HepG2 (cell line): ENCODE measurements at regions not wholly inside any gene's neighbourhood (a gene's known extent, or its start where the extent isn't known, plus 50 kb on each side); places are given as distances from the start of the nearest gene placed in this dataset.
A peak's percentile ranks its signal among the peaks of the same experiment; 100 is the strongest.
"Not testable (repeated sequence)": the region's sequence is repeated elsewhere in the genome, so short reads cannot be mapped to it uniquely, and the experiment has no call there.

Experiments used
- ATAC-seq: fragments of 200-7000 bp; cut with Tn5 transposase; 3 replicates; pipeline ENCODE4 v1.9.1; 2020; ENCODE audit warnings: mild to moderate bottlenecking, moderate library complexity
- BruUV-seq: library from RNA; stranded (reverse); fragments of 400-500 nt; replicated peaks from 2 replicates; lab custom pipeline; 2021; lab: Mats Ljungman, UMichigan
- CTCF ChIA-PET: fragments of 300-600 bp; formaldehyde crosslinking; extraction: SDS; loops from one replicate; lab custom pipeline; 2021; ENCODE audit warnings: low total read pairs, inconsistent platforms, low intra/inter-chr PET ratio; lab: Yijun Ruan, JAX
- POLR2A ChIA-PET: fragments of 350-600 bp; sonication (Branson Sonifier 250); formaldehyde crosslinking; loops from one replicate; lab custom pipeline; 2020; ENCODE audit warnings: antibody characterized with exemption, inconsistent platforms; lab: Yijun Ruan, JAX
- DNase-seq: peaks from one replicate; pipeline ENCODE4 v3.0.0-alpha.2; 2015; ENCODE audit warnings: low spot score
- FAIRE-seq: peaks from 3 replicates; lab custom pipeline; 2011; peaks lifted over from hg19 to GRCh38; lab: Jason Lieb, UNC
- H2AFZ ChIP-seq: one replicate; pipeline ENCODE4 v1.6.1; 2011; ENCODE audit warnings: low read length, inconsistent platforms
- H3K27ac ChIP-seq: fragments of 300-600 bp; 3 replicates; pipeline ENCODE4 v1.8.0; 2011; ENCODE audit warnings: mixed run types, mild to moderate bottlenecking, mixed read lengths, low read length, inconsistent platforms; ENCODE audit not compliant: insufficient read depth; ENCODE audit errors: extremely low read length
- H3K27me3 ChIP-seq, 2 experiments: fragments of 200-600 bp in 1 of 2; 2 replicates in 1 of 2; 3 replicates in 1 of 2; pipeline versions ENCODE4 v1.6.0 to v1.8.0; 2011; ENCODE audit warnings: low read length in 2 of 2, mild to moderate bottlenecking in 2 of 2, moderate library complexity in 2 of 2, inconsistent platforms in 1 of 2; ENCODE audit not compliant: insufficient read depth in 2 of 2, control insufficient read depth in 1 of 2
- H3K36me3 ChIP-seq, 2 experiments: fragments of 200-600 bp in 1 of 2; replicated peaks in 1 of 2; 2 replicates in 1 of 2; 3 replicates in 1 of 2; pipeline versions ENCODE4 v1.5.1 to v1.8.0; 2011; ENCODE audit warnings: low read length in 2 of 2, inconsistent platforms in 1 of 2; ENCODE audit not compliant: insufficient read depth in 2 of 2, control insufficient read depth in 1 of 2
- H3K4me1 ChIP-seq: 2 replicates; pipeline ENCODE4 v1.5.1; 2012; ENCODE audit warnings: low read length, inconsistent platforms; ENCODE audit not compliant: insufficient read depth
- H3K4me2 ChIP-seq: 2 replicates; pipeline ENCODE4 v1.6.0; 2011; ENCODE audit warnings: low read depth, low read length, inconsistent platforms
- H3K4me3 ChIP-seq, 3 experiments: fragments of 200-600 bp in 1 of 3; sonication (generic), shearing (Covaris generic) in 1 of 3; replicated peaks in 1 of 3; 2 replicates each; pipeline ENCODE4 v1.5.1; 2011 to 2016; ENCODE audit warnings: low read length in 3 of 3, inconsistent platforms in 2 of 3, low read depth in 2 of 3, mild to moderate bottlenecking in 2 of 3, control low read depth in 1 of 3, mixed read lengths in 1 of 3; ENCODE audit not compliant: insufficient read depth in 1 of 3
- H3K79me2 ChIP-seq: one replicate; pipeline ENCODE4 v1.6.1; 2011; ENCODE audit warnings: low read length, inconsistent platforms; ENCODE audit not compliant: insufficient read depth
- H3K9ac ChIP-seq: 2 replicates; pipeline ENCODE4 v1.6.0; 2011; ENCODE audit warnings: mild to moderate bottlenecking, low read depth, low read length, inconsistent platforms; ENCODE audit not compliant: insufficient read depth
- H3K9me3 ChIP-seq: 2 replicates; pipeline ENCODE4 v1.5.1; 2012; ENCODE audit warnings: mild to moderate bottlenecking, low read length
- H4K20me1 ChIP-seq: 2 replicates; pipeline ENCODE4 v1.6.0; 2011; ENCODE audit warnings: inconsistent platforms, mild to moderate bottlenecking, low read length, moderate library complexity; ENCODE audit not compliant: insufficient read depth
- CREB1 ChIP-seq, 2 experiments: fragments of 450-650 bp in 1 of 2; IDR thresholded peaks; 2 replicates each; pipeline ENCODE4 v1.6.1; 2016 to 2017; ENCODE audit warnings: control low read depth in 1 of 2, mild to moderate bottlenecking in 1 of 2, missing compliant biosample characterization in 1 of 2, missing genetic modification characterization in 1 of 2
- MEIS2 ChIP-seq: sonication (generic); formaldehyde crosslinking; IDR thresholded peaks from 2 replicates; pipeline ENCODE4 v1.9.0; 2021; ENCODE audit warnings: mild to moderate bottlenecking, missing genetic modification reagents
- NCOA1 ChIP-seq: sonication (generic); formaldehyde crosslinking; IDR thresholded peaks from 2 replicates; pipeline ENCODE4 v1.9.0; 2021; ENCODE audit warnings: missing genetic modification reagents
- ZBTB14 ChIP-seq: sonication (generic); formaldehyde crosslinking; IDR thresholded peaks from 2 replicates; pipeline ENCODE4 v1.4.0; 2020; ENCODE audit warnings: missing genetic modification reagents
- WGBS: methylation state at CpG from one replicate; pipeline ENCODE4 v1.1.6; 2017; ENCODE audit warnings: low lambda C conversion rate; 5-methylcytosine and 5-hydroxymethylcytosine counted together
- in situ Hi-C: cut with HindIII; loops from 2 replicates; pipeline ENCODE4 v1.10.0; 2017; ENCODE audit warnings: low pct_unique_long_range_greater_than_20kb; ENCODE audit not compliant: extremely low pct_ligation_motif_present
- intact Hi-C: fragments of 100-400 bp; cut with micrococcal nuclease; formaldehyde crosslinking; loops from one replicate; pipeline ENCODE4 v1.10.0; 2022; ENCODE audit not compliant: unreplicated experiment

DNA sequence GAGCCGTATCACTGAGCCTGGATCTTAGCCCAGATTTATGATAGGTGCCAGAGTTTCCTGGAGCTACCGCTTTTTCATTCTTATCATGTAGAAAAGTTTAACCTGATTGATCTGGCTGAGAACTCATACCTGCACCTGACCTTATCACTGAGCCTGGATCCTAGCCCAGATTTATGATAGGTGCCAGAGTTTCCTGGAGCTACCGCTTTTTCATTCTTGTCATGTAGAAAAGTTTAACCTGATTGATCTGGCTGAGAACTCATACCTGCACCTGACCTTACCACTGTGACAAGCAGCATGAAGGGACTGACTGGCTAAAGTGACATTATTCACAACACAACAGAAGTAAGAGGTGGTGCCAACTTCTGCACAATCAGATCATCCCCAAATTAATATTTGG is 1188.1 kb upstream of the FLRT2 start:
- H3K36me3 ChIP-seq, H2AFZ ChIP-seq, H3K4me1 ChIP-seq, H3K27ac ChIP-seq, DNase-seq, H3K27me3 ChIP-seq, H4K20me1 ChIP-seq, BruUV-seq, H3K9ac ChIP-seq, intact Hi-C loops, H3K4me3 ChIP-seq, in situ Hi-C loops, POLR2A ChIA-PET, H3K79me2 ChIP-seq, ATAC-seq, H3K4me2 ChIP-seq, CTCF ChIA-PET, FAIRE-seq: not testable (repeated sequence)
- WGBS: 2% methylated on average over 3 of the region's 3 CpGs
- H3K9me3 ChIP-seq: peaks cover 80% of the 10 kb centered on the region

DNA sequence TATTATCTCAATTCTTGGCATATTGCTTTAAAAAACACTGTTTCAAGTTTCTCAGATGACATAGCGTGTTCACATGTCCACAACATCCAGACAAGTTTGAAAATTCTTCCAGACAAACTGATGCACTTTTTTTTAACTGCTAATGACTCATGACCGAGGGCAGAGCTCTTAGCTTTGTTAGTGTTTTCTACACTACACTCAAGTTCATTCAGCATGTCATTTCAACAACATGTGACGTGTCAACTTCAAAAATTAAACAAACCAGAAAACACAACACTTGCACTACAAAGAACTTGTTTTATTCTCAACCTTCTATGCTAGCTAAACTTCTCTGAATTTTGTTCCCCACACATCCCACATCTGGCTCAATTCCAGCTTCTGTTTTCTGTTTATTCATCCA is 1186.3 kb upstream of the FLRT2 start:
- no peak for FAIRE-seq
- POLR2A ChIA-PET: no interaction called here
- CTCF ChIA-PET: no interaction called here

More for the DNA sequence above, 1186.3 kb upstream of the FLRT2 start:
- ATAC-seq (no peak), DNase-seq (no peak)
- Histone ChIP-seq H3K36me3 (no peaks in the 10 kb centered on the region), H3K4me2 (no peak overlapping the region), H3K9me3 (peaks cover 86% of the 10 kb centered on the region), H3K9ac (no peak overlapping the region), H2AFZ (no peak overlapping the region), H3K79me2 (no peaks in the 10 kb centered on the region), H3K4me1 (no peaks in the 10 kb centered on the region), H3K27me3 (no peaks in the 10 kb centered on the region), H3K4me3 (no peak overlapping the region), H4K20me1 (no peaks in the 10 kb centered on the region), H3K27ac (no peak overlapping the region)
- intact Hi-C loops: no loop called here
- TF ChIP-seq NCOA1 (CRISPR knock-in tag) (no peak), MEIS2 (no peak), ZBTB14 (CRISPR knock-in tag) (no peak), CREB1 (IDR thresholded peaks at IDR 0.05) (peak; percentile 57), CREB1 (CRISPR knock-in tag; IDR thresholded peaks at IDR 0.05) (no peak)
- no TSS peak for BruUV-seq
- in situ Hi-C loops: no loop called here
- WGBS: 1% methylated on average over 3 of the region's 3 CpGs
